ENCODE measurements at regions not wholly inside any gene's neighbourhood (a gene's known extent, or its start where the extent isn't known, plus 50 kb on each side); places are given as distances from the start of the nearest gene placed in this dataset.
A peak's percentile ranks its signal among the peaks of the same experiment; 100 is the strongest.

- TF ChIP-seq ETS1 (IDR thresholded peaks at IDR 0.05) (no peak), EZH2phosphoT487 (IDR thresholded peaks at IDR 0.05; ENCODE audit: unreplicated experiment) (no peak), CTCF (conservative IDR thresholded peaks at IDR 0.05; ENCODE audit: low read depth in 2 of 2) (no peak), EZH2 (IDR thresholded peaks at IDR 0.05; ENCODE audit: low read depth, unreplicated experiment) (no peak)
These were observed 133.1 kb downstream of the HSD17B3 start (continued) for GRCh38 chr9:96168882-96169281.

GRCh38 chr9:96167011-96167410 lies 135.0 kb downstream of the HSD17B3 start:
- no peaks in the 10 kb centered on the region for H3K79me2 ChIP-seq (replicated peaks; ENCODE audit: insufficient read depth)
- Mint-ChIP-seq H3K9me3 (no peaks in the 10 kb centered on the region), H3K27me3 (ENCODE audit: insufficient read depth, low read depth, poor library complexity) (peaks cover 3% of the 10 kb centered on the region), H3K27ac (no peak overlapping the region), H3K36me3 (ENCODE audit: low read depth) (no peaks in the 10 kb centered on the region), H3K4me1 (peaks cover 19% of the 10 kb centered on the region), H3K4me3 (no peak overlapping the region)
- no peaks in the 10 kb centered on the region for H3K27me3 ChIP-seq (ENCODE audit: insufficient read depth)
- peaks cover 13% of the 10 kb centered on the region for H3K4me1 ChIP-seq (ENCODE audit: insufficient read depth)
- no peak overlapping the region for H3K4me2 ChIP-seq
- H3F3A ChIP-seq (replicated peaks; ENCODE audit: low read depth), result no peaks in the 10 kb centered on the region
- no peaks in the 10 kb centered on the region for H3K36me3 ChIP-seq (ENCODE audit: insufficient read depth)
- DNase-seq (ENCODE audit: low spot score), result no peak
- no peak for ATAC-seq
- no peaks in the 10 kb centered on the region for H4K20me1 ChIP-seq (replicated peaks; ENCODE audit: insufficient read depth)
- H3K4me3 ChIP-seq, result no peak overlapping the region
- H2AFZ ChIP-seq, result peak overlapping the region; percentile 72; the same call in 1 of the 2 replicates
- no peak overlapping the region for H3K27ac ChIP-seq (ENCODE audit: low read depth)
- no peaks in the 10 kb centered on the region for H3K9me2 ChIP-seq (ENCODE audit: insufficient read depth)
- TF ChIP-seq NANOG (IDR thresholded peaks at IDR 0.05; ENCODE audit: borderline replicate concordance), result no peak
- TF ChIP-seq POLR2AphosphoS5 (IDR thresholded peaks at IDR 0.05; ENCODE audit: low read depth), result no peak
- TF ChIP-seq EZH2 (IDR thresholded peaks at IDR 0.05; ENCODE audit: low read depth, unreplicated experiment), result no peak
- TF ChIP-seq JUNB (IDR thresholded peaks at IDR 0.05; ENCODE audit: unreplicated experiment), result no peak
- TF ChIP-seq CREB1 (CRISPR knock-in tag; IDR thresholded peaks at IDR 0.05; ENCODE audit: low read depth), result no peak
- TF ChIP-seq ZNF462 (CRISPR knock-in tag; IDR thresholded peaks at IDR 0.05), result no peak
- no peak for TF ChIP-seq ZNF114 (CRISPR knock-in tag; IDR thresholded peaks at IDR 0.05)
- no peak for TF ChIP-seq ETS1 (IDR thresholded peaks at IDR 0.05)
- no peak for TF ChIP-seq STAT1 (IDR thresholded peaks at IDR 0.05; ENCODE audit: unreplicated experiment)
- TF ChIP-seq CTCF (conservative IDR thresholded peaks at IDR 0.05; ENCODE audit: low read depth in 2 of 2), result no peak
- no peak for TF ChIP-seq EZH2phosphoT487 (IDR thresholded peaks at IDR 0.05; ENCODE audit: unreplicated experiment)
- no peak for TF ChIP-seq ZNF331 (CRISPR knock-in tag; IDR thresholded peaks at IDR 0.05; ENCODE audit: low read depth)
